Islet of Langerhans (tissue), 1 donor: ENCODE measurements at regions not wholly inside any gene's neighbourhood (a gene's known extent, or its start where the extent isn't known, plus 50 kb on each side); places are given as distances from the start of the nearest gene placed in this dataset.

Experiments
- FAIRE-seq: peaks from one replicate; lab custom pipeline; 2011; peaks lifted over from hg19 to GRCh38; lab: Jason Lieb, UNC

DNA sequence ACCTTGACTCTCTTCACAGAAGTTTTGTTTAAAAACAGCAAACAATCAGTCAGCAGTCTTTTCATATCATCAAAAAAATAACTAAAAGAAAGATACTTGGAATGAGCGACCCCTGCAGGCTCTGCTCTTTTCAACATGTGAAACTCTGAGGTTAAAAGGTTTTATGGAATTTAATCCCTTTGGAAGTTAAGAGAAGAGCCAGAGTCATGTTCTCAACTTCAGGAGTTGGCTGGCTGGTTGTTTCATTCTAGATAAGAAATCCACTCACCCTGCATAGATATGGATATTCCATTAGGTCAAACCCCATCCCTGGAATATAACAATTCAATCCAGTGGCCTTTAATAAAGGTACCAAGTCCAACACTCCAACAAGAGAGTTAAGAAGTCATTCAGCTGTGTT, 115.6 kb upstream of the RMDN2 start:
- FAIRE-seq = no peak

DNA sequence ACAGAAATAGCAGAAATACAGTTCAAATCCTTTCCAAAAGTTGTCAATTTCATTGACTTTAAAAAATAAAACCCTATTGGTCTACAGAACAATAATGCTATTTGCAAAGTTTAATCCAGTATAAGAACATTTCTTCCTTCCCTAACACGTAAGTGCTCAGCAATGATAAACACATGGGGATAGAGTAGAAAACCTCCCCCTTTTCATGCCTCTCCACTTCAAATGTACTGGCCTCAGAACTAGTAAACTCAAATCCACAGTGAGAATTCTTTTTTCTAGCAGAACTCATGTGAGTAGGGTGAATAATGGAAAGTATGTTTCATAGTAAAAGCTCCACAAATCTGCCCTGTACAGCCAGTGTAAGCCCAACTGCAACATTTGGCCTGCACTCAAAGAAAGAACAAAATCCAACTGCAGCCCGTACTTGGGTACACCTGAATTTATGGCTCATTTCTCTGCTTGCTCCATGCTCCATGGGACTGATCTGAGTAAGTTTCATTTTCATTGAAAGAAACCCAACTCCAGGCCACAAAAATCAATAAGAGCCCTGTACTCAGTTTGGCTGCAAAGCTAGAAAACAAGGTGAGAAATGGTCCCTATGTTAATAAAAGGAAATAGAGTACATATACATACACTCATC, 115.0 kb upstream of the RMDN2 start:
- FAIRE-seq = no peak

DNA sequence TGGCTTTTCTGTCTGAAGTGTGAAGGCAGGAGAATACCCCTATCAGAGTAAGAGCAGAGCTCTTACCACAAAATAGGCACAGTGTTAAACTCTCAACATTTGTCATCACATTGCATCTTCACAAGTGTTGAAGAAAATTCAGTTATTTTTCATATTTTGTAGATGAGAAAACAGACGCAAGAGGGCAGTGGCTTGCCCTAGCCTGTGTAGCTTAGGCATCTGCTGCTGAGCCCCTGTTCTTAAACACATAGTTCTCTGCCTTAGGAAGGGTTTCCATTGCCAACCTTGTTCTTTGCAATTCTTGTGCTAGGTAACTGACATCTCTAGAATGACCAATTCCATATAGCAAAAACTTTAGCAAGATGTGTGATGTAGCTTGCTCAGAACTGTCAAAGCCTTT, 112.7 kb upstream of the RMDN2 start:
- FAIRE-seq = no peak

DNA sequence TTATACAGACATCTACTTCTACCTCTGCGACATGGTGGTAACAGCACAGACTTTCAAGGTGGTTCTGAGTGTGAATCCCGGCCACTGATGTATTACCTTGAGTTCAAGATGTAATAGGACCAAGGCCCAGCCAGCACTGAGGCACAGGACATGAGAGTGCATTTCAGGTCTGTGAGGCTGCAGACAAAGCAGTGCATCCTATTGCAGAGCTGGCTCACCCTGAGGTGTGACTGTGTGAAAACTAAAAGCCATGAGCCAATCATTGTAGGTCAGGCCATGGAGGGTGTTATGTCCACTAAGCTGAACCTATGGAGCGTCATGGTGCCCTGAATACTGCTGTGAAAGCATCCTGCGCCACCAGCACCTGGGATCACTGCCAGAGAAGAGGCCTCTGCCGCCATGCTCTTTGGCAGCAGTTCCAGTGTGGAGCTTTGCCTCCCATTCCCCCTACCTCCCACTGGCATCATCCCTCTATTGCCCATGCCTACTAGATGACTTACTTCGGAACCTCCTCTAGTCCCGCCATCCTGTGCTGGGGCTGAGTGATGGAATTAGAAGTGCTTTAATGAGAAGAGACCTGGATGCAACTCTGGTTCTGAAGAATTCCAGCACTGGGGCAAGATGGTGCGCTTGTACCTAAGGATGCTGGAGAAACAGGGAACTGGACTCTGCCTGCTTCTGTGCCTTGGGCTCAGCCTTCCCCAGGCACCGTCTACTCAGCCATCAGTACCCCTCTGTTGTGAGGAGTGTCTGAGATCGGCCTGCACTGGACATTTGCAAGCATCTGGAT, 112.0 kb upstream of the RMDN2 start:
- no peak for FAIRE-seq

DNA sequence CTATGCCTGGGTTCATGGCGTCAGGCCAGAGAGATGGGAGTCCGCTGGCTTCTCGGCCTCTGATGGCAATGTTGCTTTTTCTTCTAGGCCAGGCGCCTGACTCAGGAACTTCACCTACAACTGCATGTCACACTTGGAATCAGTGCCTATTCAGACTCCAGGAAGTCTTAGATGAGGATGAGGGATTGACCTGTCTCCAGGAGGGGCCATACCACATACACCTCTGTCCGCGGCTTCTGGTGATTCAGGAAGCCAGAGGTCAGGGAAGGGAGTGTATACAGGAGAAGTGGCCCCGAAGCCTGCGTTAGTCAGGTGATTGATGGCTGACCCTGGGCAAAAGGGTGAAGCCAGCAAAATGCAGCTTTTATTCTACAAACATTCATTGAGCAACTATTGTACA, 109.1 kb upstream of the RMDN2 start:
- FAIRE-seq = no peak

DNA sequence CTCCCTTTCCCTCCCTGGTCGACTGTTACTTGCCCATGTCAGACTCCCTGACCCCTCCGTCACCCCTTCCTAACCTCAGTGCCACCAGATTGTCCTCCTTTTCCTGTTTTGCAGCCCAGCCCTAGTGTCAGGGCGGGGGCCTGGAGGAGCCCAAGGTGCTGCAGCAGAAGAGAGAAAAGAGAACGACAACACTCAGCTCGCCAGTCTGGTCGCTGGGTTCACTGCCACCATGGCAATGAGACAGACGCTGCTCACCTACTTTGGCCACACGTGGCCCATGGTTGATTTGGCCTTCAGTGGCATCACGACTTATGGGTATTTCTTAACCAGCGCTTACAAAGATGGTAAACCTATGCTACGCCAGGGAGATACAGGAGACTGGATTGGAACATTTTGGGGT, 108.4 kb upstream of the RMDN2 start:
- no peak for FAIRE-seq

DNA sequence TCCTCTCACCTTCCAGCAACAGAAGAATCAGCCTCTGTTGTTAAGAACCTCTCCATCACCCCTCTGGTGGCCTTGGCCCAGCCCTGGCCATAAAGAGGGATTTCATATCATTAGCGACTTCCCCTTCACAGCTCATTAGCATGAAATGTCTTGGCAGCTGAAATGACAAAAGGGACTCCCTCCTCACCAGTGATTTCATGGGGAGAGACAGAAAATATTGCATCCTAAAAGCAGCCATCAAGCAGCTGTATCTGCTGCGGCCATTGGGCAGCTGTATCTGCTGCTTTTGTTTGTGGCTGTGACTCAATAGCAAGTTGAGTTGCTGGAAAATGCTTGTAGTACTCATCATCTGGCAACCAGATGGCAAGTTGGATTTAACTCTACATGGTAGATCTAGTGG, 105.9 kb upstream of the RMDN2 start:
- no peak for FAIRE-seq

DNA sequence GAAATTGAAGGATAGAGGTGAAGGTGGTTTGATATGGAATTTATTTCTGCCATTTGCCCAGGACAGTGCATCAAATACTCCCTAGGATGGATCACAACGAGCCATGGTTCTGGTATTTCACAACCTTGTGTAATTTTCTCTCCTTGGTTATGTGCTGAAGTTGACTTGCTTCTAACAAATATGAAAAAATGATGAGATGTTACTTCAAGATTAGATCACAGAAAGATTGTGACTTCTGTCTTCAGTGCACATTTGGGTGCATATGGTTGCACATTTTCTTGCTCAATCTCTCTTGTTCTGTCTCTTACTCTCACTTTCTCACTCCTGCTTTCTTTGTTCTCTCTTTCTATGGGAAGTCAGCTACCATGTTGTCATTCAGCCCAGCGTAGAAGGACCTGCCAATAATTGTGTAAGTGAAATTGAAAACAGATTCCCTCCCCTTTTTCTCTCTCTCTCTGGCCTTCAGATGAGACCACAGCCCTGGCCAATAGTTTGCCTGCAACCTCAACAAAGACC, 104.6 kb upstream of the RMDN2 start:
- FAIRE-seq = no peak

DNA sequence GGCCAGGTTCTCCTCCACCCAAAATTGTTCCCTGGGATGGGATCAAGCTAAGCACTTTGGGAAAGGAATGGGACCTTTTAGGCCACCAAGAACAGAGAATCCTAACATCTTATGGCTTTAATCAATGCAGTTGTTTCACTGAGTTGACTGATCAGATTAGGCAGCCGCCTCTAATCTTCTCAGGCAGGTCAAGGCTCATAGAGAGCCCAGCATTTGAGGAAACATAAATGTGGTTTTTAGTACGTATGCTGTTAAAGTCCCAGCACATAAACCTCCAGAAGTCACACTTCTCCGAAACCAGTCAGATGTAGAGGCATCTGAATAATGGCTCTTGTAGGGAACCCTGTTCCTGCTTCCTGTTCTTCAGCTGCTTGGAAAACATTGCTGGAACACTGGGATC, 99.5 kb upstream of the RMDN2 start:
- no peak for FAIRE-seq

DNA sequence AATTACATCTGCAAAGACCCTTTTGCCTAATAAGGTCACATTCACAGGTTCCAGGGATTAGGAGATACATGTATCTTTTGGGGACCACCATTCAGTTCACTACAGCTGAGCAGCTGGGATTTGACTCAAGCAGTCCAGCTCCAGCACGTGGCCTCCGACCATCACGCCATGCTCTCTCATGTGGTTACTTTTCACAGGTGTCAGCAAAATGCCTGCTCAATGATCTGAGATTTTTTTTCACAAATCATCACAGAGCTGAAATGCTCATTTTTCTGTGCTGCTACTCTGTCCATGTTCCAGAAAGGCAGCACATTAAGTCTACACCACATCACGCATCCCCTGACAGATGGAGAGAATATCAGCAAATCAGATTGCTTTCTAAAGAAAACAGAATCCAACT, 98.5 kb upstream of the RMDN2 start:
- no peak for FAIRE-seq

DNA sequence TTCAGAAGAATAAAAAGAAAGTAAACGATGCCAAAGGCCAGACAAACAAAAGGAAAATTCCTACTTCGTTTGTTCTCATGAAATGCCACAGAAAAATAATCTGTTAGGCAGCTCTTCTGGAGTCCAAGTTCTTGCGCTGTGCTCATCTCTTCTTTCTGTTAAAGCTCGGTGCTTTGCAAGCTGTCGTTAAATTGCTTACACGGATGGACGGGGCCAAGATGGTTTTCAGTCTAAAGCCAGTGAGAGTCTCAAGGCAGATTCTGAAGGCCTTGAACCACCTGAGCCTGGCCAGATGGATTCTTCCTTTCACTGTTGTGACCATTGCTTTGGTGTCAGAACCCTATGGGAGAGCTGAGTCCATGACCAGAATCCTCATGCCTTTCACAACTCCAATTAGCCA, 97.6 kb upstream of the RMDN2 start:
- no peak for FAIRE-seq

DNA sequence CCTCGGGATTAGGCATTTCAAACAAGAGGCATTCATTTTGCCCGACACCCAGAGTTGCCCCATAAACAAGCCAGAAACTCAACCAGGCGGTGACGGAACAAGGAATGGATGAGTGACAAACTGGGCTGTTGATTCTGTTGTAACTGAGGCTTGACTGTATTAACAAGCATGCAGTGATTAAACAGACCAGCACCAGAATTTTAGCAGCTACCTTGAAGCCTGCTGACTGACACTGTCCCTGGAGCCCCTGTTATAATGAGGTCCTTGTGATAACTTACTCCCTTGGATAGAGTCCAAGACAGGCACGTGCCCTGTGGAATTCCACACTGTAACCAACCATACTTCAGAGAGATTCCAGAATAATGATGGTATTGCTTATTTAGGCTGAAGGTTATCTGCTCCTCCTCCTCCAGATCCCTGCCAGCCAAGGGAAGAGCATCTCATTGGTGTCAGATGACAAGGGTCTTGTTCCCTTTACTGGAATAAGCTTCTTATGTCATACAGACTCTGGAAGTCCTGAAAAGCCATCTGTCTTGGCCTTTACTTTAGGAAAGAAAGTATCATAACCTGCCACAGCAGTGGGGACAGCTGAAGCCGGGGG, 97.1 kb upstream of the RMDN2 start:
- FAIRE-seq = no peak

DNA sequence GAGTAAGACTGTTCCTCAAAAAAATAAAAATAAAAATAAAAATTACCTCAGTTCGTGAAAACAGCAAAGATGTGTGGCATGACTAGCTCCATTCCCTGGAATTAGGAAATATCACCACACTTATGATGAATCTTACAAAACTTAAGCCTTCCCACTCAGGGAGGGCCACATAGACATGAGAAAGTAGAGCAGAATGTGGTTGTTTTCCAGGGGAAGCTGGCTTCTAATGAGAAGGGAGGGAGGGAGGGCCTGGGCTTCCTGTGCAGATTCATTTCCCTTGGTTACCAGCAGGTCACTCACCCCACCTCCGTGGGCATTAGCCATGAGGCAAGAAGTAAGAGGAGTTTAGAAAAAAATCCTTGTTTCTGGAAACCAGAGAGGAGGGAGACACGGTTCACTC, 95.9 kb upstream of the RMDN2 start:
- no peak for FAIRE-seq

DNA sequence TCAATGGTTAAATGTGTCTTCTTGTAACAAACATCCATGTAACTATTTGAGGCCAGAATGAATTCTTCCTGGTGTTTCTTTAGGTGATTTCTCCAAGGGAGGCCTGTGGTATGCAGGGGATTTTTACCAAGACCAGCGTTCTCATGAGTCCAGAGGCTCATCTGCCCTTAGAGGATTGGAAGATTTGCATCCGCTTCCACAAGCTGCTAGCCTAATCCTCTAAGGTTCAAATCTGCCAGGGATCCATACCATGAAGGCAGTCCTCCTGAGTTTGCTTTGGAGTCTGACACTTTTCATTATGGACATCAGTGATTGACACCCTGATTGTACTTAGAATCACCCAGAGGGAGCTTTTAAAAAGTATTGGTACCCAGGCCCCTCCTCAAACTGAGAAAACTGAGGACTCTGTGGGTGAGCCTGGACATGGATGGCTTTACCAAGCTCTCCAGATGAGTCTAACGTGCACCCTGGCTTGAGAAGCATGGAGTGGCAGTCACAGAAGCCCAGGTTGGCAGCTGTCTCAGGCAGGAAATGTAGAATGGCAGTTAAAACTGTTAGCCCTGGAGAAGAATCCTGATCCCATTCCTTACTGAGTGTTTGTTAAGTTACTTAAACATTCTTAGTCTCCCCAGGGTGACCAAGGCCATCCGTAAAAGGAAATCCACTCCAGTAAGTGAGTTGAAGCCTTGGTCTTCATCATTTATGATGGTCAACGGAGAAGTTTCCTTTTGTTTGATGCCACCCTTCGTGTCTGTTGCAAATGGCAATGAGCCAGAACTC, 95.3 kb upstream of the RMDN2 start:
- FAIRE-seq = no peak

DNA sequence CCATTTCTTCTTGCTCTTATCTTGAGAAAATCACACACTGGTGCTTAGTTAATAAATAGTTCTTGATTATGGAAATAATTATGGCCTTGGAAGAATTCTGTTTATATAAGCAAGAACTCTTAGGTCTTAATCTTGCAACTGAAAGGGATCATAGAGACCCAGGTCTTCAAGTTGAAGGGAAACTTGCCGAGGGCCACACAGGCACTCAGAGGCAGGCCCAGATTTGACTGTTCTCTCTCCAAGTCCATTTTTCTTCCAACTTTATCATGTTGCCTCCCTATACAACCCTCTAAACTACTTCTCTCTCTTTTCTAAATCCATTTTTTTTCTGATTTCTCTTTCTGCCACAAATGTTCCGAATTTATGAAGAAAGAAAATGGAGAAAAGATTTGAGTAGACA, 94.5 kb upstream of the RMDN2 start:
- FAIRE-seq = no peak

DNA sequence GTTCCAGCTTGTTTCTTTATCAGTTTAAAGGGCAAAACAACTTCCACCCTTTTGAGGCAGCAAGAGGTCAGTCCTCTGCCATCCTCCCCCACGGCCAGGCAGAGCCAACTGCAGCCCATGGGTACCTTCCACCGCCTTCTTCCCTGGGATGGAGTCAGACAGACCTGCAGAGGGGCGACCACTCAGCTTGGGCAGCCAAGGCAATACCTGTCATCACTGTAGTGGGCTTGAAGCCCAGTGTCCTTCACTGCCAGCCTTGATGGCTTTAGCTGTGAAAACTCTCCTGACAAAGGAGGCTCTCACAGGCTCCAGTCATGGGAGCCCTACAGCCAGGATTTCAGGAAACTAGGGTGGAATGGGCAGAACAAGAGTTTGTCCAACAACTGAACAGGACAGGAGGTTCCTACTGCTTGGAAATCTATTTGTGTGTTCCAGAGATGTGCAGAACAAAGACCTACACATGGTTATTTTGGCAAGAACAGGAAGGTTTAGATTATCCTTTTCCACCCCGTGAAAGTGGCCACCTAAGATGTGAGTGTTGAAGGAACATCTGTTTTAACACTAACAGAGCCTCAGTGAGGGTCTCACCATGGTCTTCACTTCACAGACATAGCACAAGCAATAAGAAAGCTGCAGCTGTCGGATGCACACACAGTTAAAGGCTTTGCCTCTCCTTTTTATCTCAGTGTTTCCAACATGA, 93.9 kb upstream of the RMDN2 start:
- no peak for FAIRE-seq

DNA sequence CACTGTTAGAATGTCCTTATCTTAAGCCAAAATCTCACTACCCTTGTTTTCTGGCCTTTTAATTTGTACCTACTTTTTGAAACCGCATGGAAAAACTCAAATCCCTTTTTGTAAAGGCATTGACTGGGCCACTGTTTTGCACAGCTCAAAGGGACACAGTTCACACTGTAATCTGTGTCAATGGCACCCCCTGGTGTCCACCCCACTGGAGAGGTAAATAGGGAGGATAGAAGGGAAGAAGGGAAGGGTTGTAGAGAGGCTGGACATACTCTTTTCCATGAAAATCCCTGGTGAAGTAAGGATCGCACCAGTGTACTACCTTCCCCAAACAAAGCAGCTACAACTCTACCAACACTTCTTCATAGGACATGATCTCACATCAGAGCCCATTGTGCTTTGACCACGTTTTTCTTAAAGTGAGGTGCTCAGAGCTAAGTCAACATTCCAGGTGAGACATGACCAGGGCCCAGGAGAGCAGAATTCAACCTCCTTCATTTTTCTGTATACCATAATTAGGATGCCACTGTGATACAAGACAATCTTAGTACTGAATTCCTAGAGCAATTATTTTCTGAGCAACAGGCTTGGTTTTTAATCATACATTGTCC, 92.4 kb upstream of the RMDN2 start:
- peak; percentile 60 for FAIRE-seq

DNA sequence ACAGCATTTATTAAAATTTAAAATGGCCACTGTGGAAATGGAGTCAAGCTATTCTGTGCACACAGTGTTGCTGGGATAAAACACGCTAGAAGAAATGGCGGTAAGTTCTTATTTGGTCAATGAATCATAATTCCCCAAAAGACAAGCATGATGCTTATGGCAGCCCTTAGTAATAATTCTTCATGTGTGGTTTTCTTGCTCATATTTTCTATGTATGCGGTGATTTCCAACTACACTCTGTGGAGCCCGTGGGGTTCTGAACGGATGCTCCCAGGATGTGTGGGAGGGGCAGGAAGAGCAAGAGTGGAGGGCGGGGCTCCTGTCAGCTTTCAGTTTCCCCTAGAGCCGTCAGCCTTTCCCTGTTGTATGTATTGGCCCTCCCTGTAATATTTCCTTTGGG, 91.7 kb upstream of the RMDN2 start:
- FAIRE-seq = no peak

DNA sequence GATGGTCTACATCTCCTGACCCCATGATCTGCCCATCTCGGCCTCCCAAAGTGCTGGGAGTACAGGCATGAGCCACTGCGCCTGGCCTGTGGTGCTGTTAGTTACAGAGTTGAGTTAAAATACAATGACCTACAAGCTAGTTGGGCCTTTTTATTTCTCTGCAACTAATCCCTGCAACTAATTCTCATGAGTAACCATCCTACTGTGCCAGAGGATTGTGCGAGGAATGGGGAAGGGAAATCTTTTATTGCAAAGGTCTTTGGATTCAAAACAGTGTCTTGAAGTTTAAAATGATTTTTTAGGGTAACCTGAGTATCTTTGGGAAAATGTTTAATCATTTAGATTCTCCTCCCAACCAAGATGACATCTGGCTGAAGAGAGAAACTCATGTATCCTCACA, 88.8 kb upstream of the RMDN2 start:
- no peak for FAIRE-seq

DNA sequence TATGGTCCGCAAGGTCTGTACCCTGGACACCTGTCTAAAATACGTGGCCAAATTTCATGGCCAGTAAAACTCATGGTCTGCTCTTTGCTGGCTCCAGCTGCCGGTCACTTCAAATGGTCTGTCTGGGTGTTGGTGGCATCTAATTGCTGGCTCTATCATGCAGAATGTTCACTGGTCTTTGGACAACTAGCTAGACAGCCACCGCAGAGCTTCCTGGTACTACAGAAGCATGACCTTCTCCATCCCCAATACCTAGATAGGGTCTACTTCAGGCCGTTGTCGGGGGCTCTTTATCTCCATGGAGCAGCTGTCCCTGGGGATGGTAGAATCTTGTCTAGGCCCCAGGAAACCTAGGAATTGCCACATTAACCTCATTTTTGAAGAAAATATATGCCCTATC, 88.4 kb upstream of the RMDN2 start:
- FAIRE-seq = no peak

DNA sequence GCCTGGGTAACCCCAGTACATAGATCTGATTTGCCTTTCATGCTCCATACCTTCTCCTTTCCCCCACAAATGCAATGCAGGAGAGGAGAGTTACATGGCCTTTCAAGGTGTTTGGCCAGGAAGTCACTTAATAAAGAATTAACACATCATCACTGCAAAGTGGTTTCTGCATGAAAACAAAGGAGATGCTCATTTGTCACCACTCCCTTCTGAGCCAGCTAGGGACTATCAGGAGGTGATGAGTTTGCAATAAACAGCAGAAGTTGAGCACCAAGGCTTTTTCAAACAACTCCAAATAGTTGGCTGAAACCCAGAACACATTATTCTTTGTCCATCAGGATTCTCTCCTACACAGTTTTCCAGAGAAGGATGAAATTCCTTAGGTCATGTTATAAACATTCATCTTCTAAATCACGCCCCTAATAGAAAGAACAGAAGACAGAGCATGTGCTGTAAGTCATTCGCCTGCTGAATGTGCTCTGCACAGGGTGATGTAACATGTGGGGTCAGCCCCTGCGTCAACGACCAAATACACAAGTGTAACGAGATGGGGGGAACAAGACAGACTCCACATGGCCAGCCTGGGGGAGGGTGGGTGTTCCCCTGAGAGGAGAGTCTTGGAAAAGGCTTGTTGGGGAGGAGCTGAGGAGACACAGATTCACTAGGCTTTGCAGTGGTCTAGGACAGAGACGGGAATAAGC, 87.3 kb upstream of the RMDN2 start:
- no peak for FAIRE-seq
